GM12878 (cell line): ENCODE measurements at regions not wholly inside any gene's neighbourhood (a gene's known extent, or its start where the extent isn't known, plus 50 kb on each side); places are given as distances from the start of the nearest gene placed in this dataset.

Source experiments
- ATAC-seq: fragments of 200-7000 bp; cut with Tn5 transposase; 3 replicates; pipeline ENCODE4 v1.9.1; 2020; ENCODE audit warnings: mild to moderate bottlenecking, moderate library complexity
- BruUV-seq: library from RNA; stranded (reverse); fragments of 400-500 nt; replicated peaks from 2 replicates; lab custom pipeline; 2021; lab: Mats Ljungman, UMichigan
- CTCF ChIA-PET: fragments of 300-600 bp; sonication (Branson Sonifier 250); formaldehyde crosslinking; extraction: SDS; loops from one replicate; lab custom pipeline; 2021; ENCODE audit warnings: inconsistent platforms; lab: Yijun Ruan, JAX
- POLR2A ChIA-PET: fragments of 350-600 bp; formaldehyde crosslinking; extraction: SDS; loops from one replicate; lab custom pipeline; 2021; ENCODE audit warnings: inconsistent platforms; lab: Charles Lee
- RAD21 ChIA-PET: fragments of 300-600 bp; sonication (Branson Sonifier 250); formaldehyde crosslinking; loops from one replicate; lab custom pipeline; 2023; ENCODE audit warnings: antibody characterized with exemption; ENCODE audit not compliant: unreplicated experiment; lab: Charles Lee
- SMC1A ChIA-PET: fragments of 300-600 bp; sonication (Branson Sonifier 250); formaldehyde crosslinking; loops from one replicate; lab custom pipeline; 2023; ENCODE audit not compliant: unreplicated experiment, uncharacterized antibody; lab: Charles Lee
- DNase-seq: peaks from one replicate; pipeline ENCODE4 v3.0.0-alpha.2; 2011; ENCODE audit warnings: low read depth, low spot score
- FAIRE-seq: peaks from 3 replicates; lab custom pipeline; 2011; peaks lifted over from hg19 to GRCh38; lab: Jason Lieb, UNC
- H2AFZ ChIP-seq: 2 replicates; pipeline ENCODE4 v1.6.0; 2011; ENCODE audit warnings: low read depth, low read length, control low read depth; ENCODE audit not compliant: control insufficient read depth
- H3K27ac ChIP-seq: 2 replicates; pipeline ENCODE4 v1.5.1; 2011; ENCODE audit warnings: control low read depth; ENCODE audit not compliant: control insufficient read depth, insufficient read depth
- H3K27me3 ChIP-seq, 2 experiments: replicated peaks in 1 of 2; 2 replicates each; pipeline versions ENCODE4 v1.6.0 to v1.6.1; 2011; ENCODE audit warnings: low read length in 1 of 2; ENCODE audit not compliant: control insufficient read depth in 2 of 2, insufficient read depth in 2 of 2
- H3K36me3 ChIP-seq, 2 experiments: 2 replicates each; pipeline ENCODE4 v1.5.1; 2011; ENCODE audit warnings: low read length in 1 of 2; ENCODE audit not compliant: control insufficient read depth in 2 of 2, insufficient read depth in 2 of 2
- H3K4me1 ChIP-seq: 2 replicates; pipeline ENCODE4 v1.6.1; 2011; ENCODE audit warnings: mild to moderate bottlenecking, low read length, moderate library complexity, mixed read lengths; ENCODE audit not compliant: control insufficient read depth, insufficient read depth
- H3K4me2 ChIP-seq: 2 replicates; pipeline ENCODE4 v1.6.0; 2011; ENCODE audit warnings: control low read depth; ENCODE audit not compliant: control insufficient read depth, insufficient read depth
- H3K4me3 ChIP-seq: fragments of 200-600 bp; sonication (generic); 2 replicates; pipeline ENCODE4 v1.5.1; 2016
- H3K79me2 ChIP-seq: 2 replicates; pipeline ENCODE4 v1.6.0; 2011; ENCODE audit warnings: low read length; ENCODE audit not compliant: control insufficient read depth, insufficient read depth
- H3K9ac ChIP-seq: 2 replicates; pipeline ENCODE4 v1.8.0; 2011; ENCODE audit warnings: low read length, control low read depth, mixed read lengths; ENCODE audit not compliant: control insufficient read depth, insufficient read depth
- H3K9me3 ChIP-seq: replicated peaks from 3 replicates; pipeline ENCODE4 v1.5.1; 2011; ENCODE audit warnings: mild to moderate bottlenecking, low read length; ENCODE audit not compliant: control insufficient read depth, insufficient read depth
- H4K20me1 ChIP-seq: 2 replicates; pipeline ENCODE4 v1.6.0; 2011; ENCODE audit not compliant: control insufficient read depth, insufficient read depth
- ATF3 ChIP-seq: IDR thresholded peaks from 2 replicates; pipeline ENCODE4 v1.6.1; 2011; ENCODE audit warnings: low read depth, mild to moderate bottlenecking, low read length, moderate library complexity, borderline replicate concordance; ENCODE audit errors: extremely low read depth
- BCL11A ChIP-seq: IDR thresholded peaks from 2 replicates; pipeline ENCODE4 v1.6.1; 2011; ENCODE audit warnings: low read depth, low read length
- CREM ChIP-seq: IDR thresholded peaks from 2 replicates; pipeline ENCODE4 v1.6.1; 2014; ENCODE audit warnings: antibody characterized with exemption, low read depth
- EED ChIP-seq: sonication (generic); IDR thresholded peaks from 2 replicates; pipeline ENCODE4 v1.6.1; 2016; ENCODE audit warnings: antibody characterized with exemption, low read depth
- GABPA ChIP-seq: IDR thresholded peaks from 2 replicates; pipeline ENCODE4 v1.6.1; 2014; ENCODE audit warnings: antibody characterized with exemption, low read depth, mild to moderate bottlenecking, inconsistent platforms
- KAT2A ChIP-seq: conservative IDR thresholded peaks from 2 replicates; pipeline ENCODE4 v1.6.1; 2011; ENCODE audit warnings: low read depth, low read length; ENCODE audit not compliant: control insufficient read depth
- MEF2A ChIP-seq: IDR thresholded peaks from 2 replicates; pipeline ENCODE4 v1.6.1; 2011; ENCODE audit warnings: low read depth, mild to moderate bottlenecking, low read length, moderate library complexity; ENCODE audit not compliant: insufficient read depth
- NRF1 ChIP-seq: conservative IDR thresholded peaks from 2 replicates; pipeline ENCODE4 v1.6.1; 2011; ENCODE audit warnings: mild to moderate bottlenecking, low read depth, low read length, improper control_type of control experiment
- POLR2A ChIP-seq: IDR thresholded peaks from 2 replicates; pipeline ENCODE4 v1.6.1; 2011; ENCODE audit warnings: low read depth, mild to moderate bottlenecking, low read length
- RELB ChIP-seq: fragments of 450-650 bp; IDR thresholded peaks from 2 replicates; pipeline ENCODE4 v1.6.1; 2017; ENCODE audit warnings: low read depth, mild to moderate bottlenecking, moderate library complexity
- SMAD1 ChIP-seq: fragments of 450-650 bp; IDR thresholded peaks from 2 replicates; pipeline ENCODE4 v1.6.1; 2018; ENCODE audit warnings: mild to moderate bottlenecking, low read depth; ENCODE audit not compliant: partially characterized antibody
- SPI1 ChIP-seq: IDR thresholded peaks from 2 replicates; pipeline ENCODE4 v1.6.1; 2011; ENCODE audit warnings: low read depth, mild to moderate bottlenecking, low read length, moderate library complexity, borderline replicate concordance; ENCODE audit not compliant: insufficient read depth
- STAT1 ChIP-seq: fragments of 450-650 bp; conservative IDR thresholded peaks from 2 replicates; pipeline ENCODE4 v1.6.1; 2014; ENCODE audit warnings: antibody characterized with exemption, mild to moderate bottlenecking
- STAT3 ChIP-seq: IDR thresholded peaks from 2 replicates; pipeline ENCODE4 v1.6.1; 2011; ENCODE audit warnings: low read depth, low read length, improper control_type of control experiment
- WGBS: methylation state at CpG from one replicate; pipeline ENCODE4 v1.1.6; 2016; ENCODE audit warnings: low lambda C conversion rate; ENCODE audit not compliant: insufficient replicate concordance, insufficient coverage; ENCODE audit errors: missing lambda C conversion rate; 5-methylcytosine and 5-hydroxymethylcytosine counted together
- in situ Hi-C: fragments of 300-500 bp; cut with MboI; formaldehyde crosslinking; loops from 9 replicates; pipeline ENCODE4 v1.14.3; 2018; ENCODE audit warnings: mixed read lengths
- intact Hi-C: fragments of 100-400 bp; cut with micrococcal nuclease; formaldehyde crosslinking; loops from one replicate; pipeline ENCODE4 v1.14.2; 2022; ENCODE audit not compliant: unreplicated experiment

GRCh38 chr14:84806622-84807021 lies 723.3 kb upstream of the FLRT2 start (continued):
- TF ChIP-seq STAT3 (no peak), NRF1 (no peak), RELB (no peak), STAT1 (no peak), KAT2A (no peak), EED (no peak)

GRCh38 chr14:84807673-84808072 lies 722.3 kb upstream of the FLRT2 start:
- ChIA-PET SMC1A (no interaction called here), CTCF (no interaction called here)
- no peaks in the 10 kb centered on the region for H3K9me3 ChIP-seq

More at GRCh38 chr14:84807673-84808072, 722.3 kb upstream of the FLRT2 start:
- Histone ChIP-seq H3K4me2 (no peak overlapping the region), H3K27ac (no peak overlapping the region), H3K4me1 (no peaks in the 10 kb centered on the region), H3K27me3 (no peaks in the 10 kb centered on the region), H2AFZ (no peak overlapping the region), H3K36me3 (no peaks in the 10 kb centered on the region), H4K20me1 (no peaks in the 10 kb centered on the region), H3K79me2 (no peaks in the 10 kb centered on the region), H3K4me3 (no peak overlapping the region), H3K9ac (no peak overlapping the region)
- in situ Hi-C loops (no loop called here), intact Hi-C loops (no loop called here)
- RAD21 ChIA-PET = no interaction called here
- ATAC-seq = no peak
- WGBS = 43% methylated on average over 3 of the region's 3 CpGs
- BruUV-seq = no TSS peak
- no peak for FAIRE-seq
- POLR2A ChIA-PET = no interaction called here
- TF ChIP-seq MEF2A = no peak
- TF ChIP-seq SPI1 = no peak
- no peak for TF ChIP-seq SMAD1
- no peak for TF ChIP-seq BCL11A
- no peak for TF ChIP-seq POLR2A
- TF ChIP-seq CREM = no peak
- no peak for TF ChIP-seq EED
- TF ChIP-seq GABPA = no peak
- TF ChIP-seq ATF3 = no peak
- DNase-seq = no peak
